Mucosa of descending colon (tissue), 3 donors: ENCODE measurements at regions not wholly inside any gene's neighbourhood (a gene's known extent, or its start where the extent isn't known, plus 50 kb on each side); places are given as distances from the start of the nearest gene placed in this dataset.

Source experiments
- ATAC-seq: fragments of 200-7000 bp; cut with Tn5 transposase; one replicate; pipeline ENCODE4 v1.9.1; 2020; ENCODE audit warnings: mild to moderate bottlenecking, moderate library complexity
- DNase-seq, 3 donors: peaks; one replicate each; pipeline ENCODE4 v3.0.0-alpha.2; 2020
- H3K36me3 ChIP-seq: fragments of 200-600 bp; one replicate; pipeline ENCODE4 v1.8.0; 2021; ENCODE audit warnings: low read depth, mild to moderate bottlenecking
- H3K4me1 ChIP-seq: fragments of 200-600 bp; one replicate; pipeline ENCODE4 v1.8.0; 2021; ENCODE audit warnings: low read depth, mild to moderate bottlenecking
- H3K4me3 ChIP-seq: fragments of 200-600 bp; one replicate; pipeline ENCODE4 v1.8.0; 2021; ENCODE audit warnings: mild to moderate bottlenecking
- H3K9me3 ChIP-seq: fragments of 200-600 bp; one replicate; pipeline ENCODE4 v1.8.0; 2021; ENCODE audit warnings: mild to moderate bottlenecking
- intact Hi-C, 2 donors: fragments of 100-400 bp; cut with DNase I in 1 of 2; cut with micrococcal nuclease in 1 of 2; formaldehyde crosslinking; loops; one replicate each; pipeline versions ENCODE4 v1.11.0 to v1.11.1; 2022; cut with DNase I, micrococcal nuclease
- TF ChIP-seq, protein P1 (sequence below): fragments of 200-600 bp; IDR thresholded peaks from one replicate; pipeline ENCODE4 v1.8.0; 2022; ENCODE audit warnings: antibody characterized with exemption, mild to moderate bottlenecking
- donor health status: DM: no; HTN: no; CAD: no; lungs with moderate emphysema.
- donor health status: DM: no; HTN: no; CAD: no.
- donor health status: DM: no; HTN: yes; CAD: no.

DNA sequence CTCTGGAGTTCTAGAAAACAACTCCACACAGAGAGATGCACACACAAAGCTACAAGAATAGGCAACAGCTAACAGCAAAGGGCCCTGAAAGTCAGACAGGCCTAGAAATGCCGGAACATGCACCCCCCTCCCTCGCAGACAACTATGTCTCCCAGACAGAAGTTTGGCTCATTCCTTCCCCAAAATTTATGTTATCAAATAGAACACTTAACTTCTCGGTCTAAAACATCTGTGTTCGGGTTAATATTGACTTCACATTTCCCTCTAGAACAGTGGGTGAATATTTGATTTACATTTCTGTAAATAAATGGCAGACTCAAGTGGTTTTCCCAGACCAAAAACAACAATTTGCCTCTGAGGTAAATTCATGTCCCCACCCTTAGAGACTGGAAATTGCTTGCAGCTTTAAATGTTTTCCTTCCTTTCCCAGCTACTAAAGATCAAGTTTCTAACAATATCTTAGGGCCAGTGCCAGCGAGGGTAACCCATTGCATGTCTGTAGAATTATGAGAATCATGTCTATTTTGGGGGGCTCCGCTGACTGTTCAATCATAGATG is 92.5 kb upstream of the INHBA start:
- Histone ChIP-seq H3K9me3 (no peaks in the 10 kb centered on the region), H3K4me1 (no peaks in the 10 kb centered on the region), H3K36me3 (no peaks in the 10 kb centered on the region), H3K4me3 (no peak overlapping the region)
- no peak for DNase-seq
- intact Hi-C loops = no loop called here
- ATAC-seq = no peak
- TF ChIP-seq, protein P1, sequence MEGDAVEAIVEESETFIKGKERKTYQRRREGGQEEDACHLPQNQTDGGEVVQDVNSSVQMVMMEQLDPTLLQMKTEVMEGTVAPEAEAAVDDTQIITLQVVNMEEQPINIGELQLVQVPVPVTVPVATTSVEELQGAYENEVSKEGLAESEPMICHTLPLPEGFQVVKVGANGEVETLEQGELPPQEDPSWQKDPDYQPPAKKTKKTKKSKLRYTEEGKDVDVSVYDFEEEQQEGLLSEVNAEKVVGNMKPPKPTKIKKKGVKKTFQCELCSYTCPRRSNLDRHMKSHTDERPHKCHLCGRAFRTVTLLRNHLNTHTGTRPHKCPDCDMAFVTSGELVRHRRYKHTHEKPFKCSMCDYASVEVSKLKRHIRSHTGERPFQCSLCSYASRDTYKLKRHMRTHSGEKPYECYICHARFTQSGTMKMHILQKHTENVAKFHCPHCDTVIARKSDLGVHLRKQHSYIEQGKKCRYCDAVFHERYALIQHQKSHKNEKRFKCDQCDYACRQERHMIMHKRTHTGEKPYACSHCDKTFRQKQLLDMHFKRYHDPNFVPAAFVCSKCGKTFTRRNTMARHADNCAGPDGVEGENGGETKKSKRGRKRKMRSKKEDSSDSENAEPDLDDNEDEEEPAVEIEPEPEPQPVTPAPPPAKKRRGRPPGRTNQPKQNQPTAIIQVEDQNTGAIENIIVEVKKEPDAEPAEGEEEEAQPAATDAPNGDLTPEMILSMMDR = no peak

DNA sequence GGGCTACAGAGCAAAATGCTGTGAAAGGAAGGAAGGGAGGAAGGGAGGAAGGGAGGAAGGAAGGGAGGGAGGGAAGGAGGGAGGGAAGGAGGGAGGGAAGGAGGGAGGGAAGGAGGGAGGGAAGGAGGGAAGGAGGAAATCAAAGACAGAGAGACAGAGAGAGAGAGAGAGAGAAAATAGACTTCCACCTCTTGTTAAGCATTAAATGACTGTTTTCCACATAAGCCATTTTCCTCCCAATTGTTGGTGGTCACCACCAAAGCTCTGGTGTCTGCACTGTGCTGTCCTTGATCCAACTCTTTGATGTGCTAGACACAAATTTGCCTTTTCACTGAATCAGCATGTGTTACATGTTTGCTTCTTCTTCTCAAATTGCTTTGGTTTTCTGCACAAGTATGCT is 90.7 kb upstream of the INHBA start:
- no peak for DNase-seq
- intact Hi-C loops = no loop called here
- Histone ChIP-seq H3K4me3 (no peak overlapping the region), H3K9me3 (no peaks in the 10 kb centered on the region), H3K4me1 (no peaks in the 10 kb centered on the region), H3K36me3 (no peaks in the 10 kb centered on the region)
- no peak for ATAC-seq
- TF ChIP-seq, protein P1 = no peak

DNA sequence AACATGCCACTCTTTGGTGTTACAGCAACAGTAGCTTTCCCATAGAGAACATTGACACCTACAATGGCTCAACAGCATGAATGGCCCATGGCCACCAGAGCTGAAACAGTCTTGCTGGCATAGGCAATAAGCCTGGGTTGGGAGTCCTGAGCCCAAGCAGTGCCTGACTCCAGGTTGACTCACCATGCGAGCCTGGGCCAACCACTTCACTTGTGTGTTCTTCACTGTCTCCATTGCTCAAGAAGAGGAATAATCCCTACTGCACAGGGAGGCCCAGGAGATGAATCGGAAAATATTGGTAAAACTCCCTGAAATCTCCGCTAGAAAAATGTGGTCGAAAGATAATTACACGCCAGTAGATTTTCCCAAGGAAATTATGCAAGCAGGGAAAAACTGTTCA is 89.2 kb upstream of the INHBA start:
- ATAC-seq (no peak), DNase-seq (no peak)
- no peaks in the 10 kb centered on the region for H3K4me1 ChIP-seq
- TF ChIP-seq, protein P1 = no peak
- H3K9me3 ChIP-seq = no peaks in the 10 kb centered on the region
- no peak overlapping the region for H3K4me3 ChIP-seq
- H3K36me3 ChIP-seq = no peaks in the 10 kb centered on the region
- intact Hi-C loops = no loop called here

DNA sequence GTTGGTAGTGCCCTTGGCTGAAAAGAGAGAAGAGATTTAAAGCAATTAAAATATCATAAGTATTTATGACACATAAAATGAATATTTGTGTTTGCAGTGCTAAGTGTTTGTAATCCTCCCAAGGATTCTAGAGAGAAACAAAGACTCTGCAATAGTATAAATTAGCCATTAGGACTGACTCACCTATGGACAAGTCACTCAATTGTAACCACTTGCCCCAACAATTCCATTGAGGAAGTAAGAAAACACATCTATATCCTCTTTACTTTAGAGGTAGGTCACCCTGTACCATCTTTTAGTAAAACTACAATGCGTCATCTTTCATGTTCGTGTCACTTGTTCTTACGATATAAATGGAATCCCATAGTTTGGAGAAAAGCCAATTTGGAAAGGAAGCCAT is 85.7 kb upstream of the INHBA start:
- no peaks in the 10 kb centered on the region for H3K4me1 ChIP-seq
- no peak for ATAC-seq
- no peak overlapping the region for H3K4me3 ChIP-seq
- no peaks in the 10 kb centered on the region for H3K9me3 ChIP-seq
- DNase-seq = no peak
- TF ChIP-seq, protein P1 = no peak
- no peaks in the 10 kb centered on the region for H3K36me3 ChIP-seq
- intact Hi-C loops = no loop called here

DNA sequence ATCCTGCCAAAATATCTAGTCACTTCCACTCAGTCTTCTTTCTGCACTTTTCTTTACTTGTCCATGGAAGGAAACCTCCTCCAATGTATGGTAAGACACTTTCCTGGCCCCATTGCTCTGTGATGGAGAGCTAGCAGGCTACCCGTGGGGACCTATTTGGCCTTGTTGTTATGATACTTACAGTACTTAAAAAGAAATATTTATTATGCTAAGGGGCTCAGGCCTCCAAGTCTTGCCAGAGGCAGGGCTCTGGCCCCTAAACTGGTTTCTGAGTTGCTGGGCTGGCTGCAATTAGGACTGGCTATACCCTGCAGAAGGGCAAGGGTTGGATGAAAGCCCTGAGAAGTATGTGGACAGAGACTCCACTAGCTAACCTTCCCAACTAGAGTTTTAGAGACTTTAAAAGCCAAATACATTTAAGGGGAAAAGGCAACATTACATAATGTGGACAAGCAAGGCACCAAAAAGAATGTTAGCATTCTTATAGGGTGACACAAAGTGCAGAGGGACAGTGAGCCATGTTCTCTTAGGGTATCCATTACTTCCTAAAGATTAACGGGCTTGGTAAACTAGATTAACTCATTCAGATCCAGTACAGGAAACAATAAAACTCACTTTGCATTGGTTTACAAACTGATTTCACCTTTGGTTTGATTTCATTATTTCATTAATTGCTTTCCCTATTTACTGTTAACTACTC is 84.9 kb upstream of the INHBA start:
- Histone ChIP-seq H3K4me3 (no peak overlapping the region), H3K4me1 (no peaks in the 10 kb centered on the region), H3K36me3 (no peaks in the 10 kb centered on the region), H3K9me3 (no peaks in the 10 kb centered on the region)
- ATAC-seq = no peak
- DNase-seq = no peak
- intact Hi-C loops = no loop called here
- TF ChIP-seq, protein P1 = no peak
